HEK293 (cell line): ENCODE measurements at regions not wholly inside any gene's neighbourhood (a gene's known extent, or its start where the extent isn't known, plus 50 kb on each side); places are given as distances from the start of the nearest gene placed in this dataset.

Source experiments
- IKZF3 ChIP-seq: fragments of 450-650 bp; IDR thresholded peaks from 2 replicates; pipeline ENCODE4 v1.5.0; 2018; ENCODE audit warnings: missing biosample characterization, mild to moderate bottlenecking, missing genetic modification characterization, moderate library complexity
- KLF16 ChIP-seq: fragments of 450-650 bp; formaldehyde crosslinking; IDR thresholded peaks from 2 replicates; pipeline ENCODE4 v1.5.1; 2017; ENCODE audit warnings: missing biosample characterization, missing genetic modification characterization
- PRDM2 ChIP-seq: fragments of 450-650 bp; formaldehyde crosslinking; IDR thresholded peaks from 2 replicates; pipeline ENCODE4 v1.5.1; 2016; ENCODE audit warnings: missing biosample characterization, missing genetic modification characterization, borderline replicate concordance
- SP2 ChIP-seq: fragments of 450-650 bp; formaldehyde crosslinking; IDR thresholded peaks from 2 replicates; pipeline ENCODE4 v1.5.1; 2016; ENCODE audit warnings: missing biosample characterization, missing genetic modification characterization
- SP7 ChIP-seq: fragments of 450-650 bp; formaldehyde crosslinking; IDR thresholded peaks from 2 replicates; pipeline ENCODE4 v1.5.1; 2016; ENCODE audit warnings: missing biosample characterization, missing genetic modification characterization
- ZBTB49 ChIP-seq: fragments of 450-650 bp; formaldehyde crosslinking; IDR thresholded peaks from 2 replicates; pipeline ENCODE4 v1.5.1; 2016; ENCODE audit warnings: missing biosample characterization, missing genetic modification characterization, low read depth
- ZIC2 ChIP-seq: fragments of 450-650 bp; formaldehyde crosslinking; IDR thresholded peaks from 2 replicates; pipeline ENCODE4 v1.5.1; 2016; ENCODE audit warnings: missing biosample characterization, missing genetic modification characterization
- ZNF114 ChIP-seq: fragments of 450-650 bp; formaldehyde crosslinking; IDR thresholded peaks from 2 replicates; pipeline ENCODE4 v1.5.0; 2017; ENCODE audit warnings: missing biosample characterization, missing genetic modification characterization
- ZNF148 ChIP-seq: fragments of 450-650 bp; formaldehyde crosslinking; IDR thresholded peaks from 2 replicates; pipeline ENCODE4 v1.5.0; 2017; ENCODE audit warnings: missing biosample characterization, missing genetic modification characterization, borderline replicate concordance
- ZNF280C ChIP-seq: fragments of 450-650 bp; formaldehyde crosslinking; IDR thresholded peaks from 2 replicates; pipeline ENCODE4 v1.5.1; 2016; ENCODE audit warnings: missing biosample characterization, missing genetic modification characterization
- ZNF394 ChIP-seq: fragments of 450-650 bp; formaldehyde crosslinking; IDR thresholded peaks from 2 replicates; pipeline ENCODE4 v1.5.1; 2016; ENCODE audit warnings: missing biosample characterization, missing genetic modification characterization, mild to moderate bottlenecking, moderate library complexity, borderline replicate concordance
- ZNF48 ChIP-seq: fragments of 450-650 bp; formaldehyde crosslinking; IDR thresholded peaks from 2 replicates; pipeline ENCODE4 v1.5.1; 2016; ENCODE audit warnings: missing biosample characterization, missing genetic modification characterization
- ZNF639 ChIP-seq: fragments of 450-650 bp; formaldehyde crosslinking; IDR thresholded peaks from 2 replicates; pipeline ENCODE4 v1.5.1; 2016; ENCODE audit warnings: missing biosample characterization, missing genetic modification characterization
- ZNF704 ChIP-seq: fragments of 450-650 bp; formaldehyde crosslinking; IDR thresholded peaks from 2 replicates; pipeline ENCODE4 v1.5.1; 2016; ENCODE audit warnings: missing biosample characterization, missing genetic modification characterization

GRCh38 chr2:158890296-158890905 lies 78.0 kb upstream of the TANC1 start (continued):
- TF ChIP-seq PRDM2 (tag by site-specific recombination) (no peak), ZNF148 (tag by site-specific recombination) (no peak), ZBTB49 (tag by site-specific recombination) (no peak), ZIC2 (tag by site-specific recombination) (no peak), ZNF704 (tag by site-specific recombination) (no peak), ZNF394 (tag by site-specific recombination) (no peak), SP7 (tag by site-specific recombination) (no peak), ZNF280C (tag by site-specific recombination) (no peak), SP2 (no peak), KLF16 (no peak), ZNF114 (tag by site-specific recombination) (no peak), ZNF48 (tag by site-specific recombination) (no peak), IKZF3 (tag by site-specific recombination) (no peak), ZNF639 (no peak)
- TF ChIP-seq, all 188 proteins: peak for 0
